ENCODE measurements at regions not wholly inside any gene's neighbourhood (a gene's known extent, or its start where the extent isn't known, plus 50 kb on each side); places are given as distances from the start of the nearest gene placed in this dataset.

DNA sequence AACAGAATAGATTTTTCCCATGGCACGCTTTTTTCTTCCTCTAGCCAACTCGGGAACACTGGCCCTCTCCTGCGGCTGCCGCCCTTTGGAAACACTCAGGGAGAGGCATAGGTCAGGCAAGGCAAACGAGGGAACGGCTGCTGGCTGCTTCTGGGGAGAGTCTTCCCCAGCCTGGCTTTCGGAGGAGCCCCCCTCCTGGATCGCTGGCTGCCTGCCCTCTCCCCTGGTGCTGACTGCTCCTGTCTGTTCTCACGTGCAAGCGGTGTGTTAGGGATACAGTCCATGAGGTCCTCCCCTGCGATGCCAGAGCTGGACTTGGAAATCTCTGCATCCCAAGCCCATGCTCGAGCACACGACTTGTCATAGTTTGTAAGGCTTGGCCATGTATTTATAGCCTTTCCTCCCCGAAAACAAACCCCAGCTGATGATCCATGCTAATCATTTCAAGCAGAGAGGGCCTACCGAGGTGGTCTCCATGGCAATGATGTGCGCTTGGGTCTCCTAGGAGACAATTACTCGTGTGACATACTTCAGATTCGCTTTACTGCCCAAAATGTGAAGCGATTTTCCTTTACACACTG, 315.6 kb upstream of the ATP10A start:
- no peak for DNase-seq

DNA sequence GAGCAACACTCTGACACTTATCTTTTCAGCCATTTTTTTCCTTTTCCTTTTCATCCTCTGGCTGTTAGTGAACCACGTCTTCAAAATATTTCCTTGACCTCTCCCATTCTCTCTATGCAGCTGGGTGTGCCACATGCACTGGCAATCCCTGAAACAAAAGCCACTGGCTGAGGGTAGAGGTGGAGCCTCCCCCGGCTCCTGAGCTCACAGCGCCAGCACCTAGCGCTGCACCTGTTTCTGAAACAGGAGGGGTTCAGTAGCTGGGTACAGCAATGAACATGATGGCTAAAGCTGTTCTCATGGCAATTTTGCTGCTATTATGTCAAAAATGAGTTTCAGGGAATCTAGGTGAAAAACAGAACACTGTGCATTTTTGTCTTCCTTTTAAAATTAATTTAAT, 314.7 kb upstream of the ATP10A start:
- no peak for DNase-seq

DNA sequence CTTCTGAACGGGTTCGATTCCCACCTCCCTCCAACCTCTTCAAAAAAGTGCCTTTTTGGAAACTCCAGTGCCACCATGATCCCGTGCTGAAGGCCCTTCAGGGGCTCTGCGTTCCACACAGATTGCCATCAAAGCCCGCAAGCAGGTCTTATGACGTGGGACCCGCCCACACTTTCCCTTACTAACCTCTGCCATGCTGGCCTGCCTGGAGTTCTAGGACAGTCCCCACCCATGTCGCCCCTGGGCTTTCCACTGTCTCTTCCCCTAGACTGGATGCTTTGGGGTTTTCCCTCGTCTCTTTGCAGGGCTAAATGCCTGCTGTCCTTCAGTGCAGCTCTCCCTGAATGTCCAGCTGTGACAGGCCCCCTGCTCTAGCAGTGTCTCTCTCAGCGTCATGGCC, 313.7 kb upstream of the ATP10A start:
- no peak for DNase-seq

DNA sequence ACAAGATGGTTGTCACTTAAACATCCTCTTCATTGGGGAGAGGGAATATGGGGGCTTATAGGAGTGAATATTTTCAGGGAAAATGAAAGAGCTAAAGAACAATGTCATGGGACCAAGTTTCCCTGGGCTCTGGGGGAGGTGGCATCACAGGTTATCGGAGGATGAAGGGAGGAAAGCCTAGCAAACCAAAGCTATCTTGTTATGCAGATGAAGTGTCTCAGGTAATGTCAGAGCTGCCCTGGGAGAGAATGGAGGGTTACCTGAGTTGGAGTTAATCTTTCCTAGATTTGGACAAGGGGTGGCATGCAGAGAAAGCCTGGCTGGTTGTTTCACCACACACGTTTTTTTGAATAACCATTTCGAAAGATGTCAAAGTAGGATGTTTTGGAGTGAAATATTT, 308.1 kb upstream of the ATP10A start:
- DNase-seq = no peak

DNA sequence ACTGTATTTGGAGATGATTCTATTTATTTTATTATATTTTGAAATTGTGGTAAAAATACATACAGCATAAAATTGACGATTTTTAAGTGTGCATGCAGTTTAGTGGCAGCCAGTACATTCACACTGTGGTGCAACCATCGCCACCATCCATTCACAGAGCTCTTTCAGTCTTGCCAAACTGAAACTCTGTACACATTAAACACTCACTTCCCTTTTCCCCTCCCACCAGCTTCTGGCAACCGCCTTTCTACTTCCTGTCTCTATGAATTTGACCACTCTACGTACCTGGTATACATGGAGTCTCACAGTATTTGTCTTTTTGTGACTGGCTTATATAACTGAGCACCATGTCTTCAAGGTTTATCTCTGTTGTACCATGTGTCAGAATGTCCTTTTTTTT, 303.3 kb upstream of the ATP10A start:
- no peak for DNase-seq

DNA sequence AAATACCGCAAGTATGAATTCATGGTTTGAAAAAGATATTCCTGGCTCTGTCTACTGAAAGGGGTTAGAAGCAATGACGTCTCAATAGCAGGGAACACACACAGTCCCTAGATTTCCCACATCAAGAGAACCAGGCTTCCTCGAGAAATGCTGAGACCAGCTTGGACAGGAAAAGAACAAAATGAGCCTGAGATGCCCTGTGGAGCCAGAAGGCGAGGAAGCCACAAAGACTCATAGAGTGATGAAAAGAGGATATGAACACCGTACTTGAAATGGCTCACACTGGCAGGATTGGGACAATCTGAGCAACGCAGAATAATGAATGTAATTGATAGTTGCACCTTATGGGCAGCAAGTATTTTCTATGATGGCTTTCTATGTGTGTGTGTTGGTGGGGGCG, 302.4 kb upstream of the ATP10A start:
- DNase-seq = no peak

DNA sequence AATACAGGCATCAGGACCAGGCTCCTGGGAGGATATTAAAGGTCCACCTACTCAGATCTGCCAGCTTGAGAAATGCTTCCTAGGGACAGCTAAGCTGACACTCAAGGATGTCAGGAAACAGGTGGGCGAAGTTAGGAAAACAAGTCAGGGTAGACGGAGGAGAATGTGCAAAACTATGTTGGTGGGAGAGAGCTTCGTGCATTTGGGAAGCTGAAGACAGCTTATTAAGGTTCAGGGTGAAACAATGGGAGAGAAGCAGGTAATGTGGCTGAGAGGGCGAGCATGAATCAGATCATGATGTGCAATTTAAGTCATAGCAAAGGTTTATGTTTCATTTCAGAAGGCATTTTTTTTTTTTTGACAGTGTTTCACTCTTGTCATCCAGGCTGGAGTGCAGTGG, 297.2 kb upstream of the ATP10A start:
- DNase-seq = no peak

DNA sequence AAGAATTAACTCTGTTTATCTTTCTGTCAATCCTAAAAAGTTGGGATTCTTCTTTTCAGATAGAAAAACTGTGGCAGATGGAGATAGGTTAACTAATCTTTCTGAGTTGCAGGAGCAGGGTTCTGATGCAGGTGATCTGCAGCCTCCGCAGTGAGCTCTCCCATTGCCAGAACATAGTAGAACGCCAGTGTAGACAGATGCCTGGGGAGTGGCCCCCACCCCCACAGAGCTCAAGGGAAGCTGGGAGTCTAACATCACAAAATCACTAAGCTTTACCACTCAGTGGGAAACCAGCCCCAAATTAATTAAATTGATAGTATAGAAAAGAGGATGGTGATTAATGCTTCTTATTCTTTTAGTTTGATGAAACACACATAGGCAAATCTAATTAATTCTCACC, 295.0 kb upstream of the ATP10A start:
- no peak for DNase-seq

DNA sequence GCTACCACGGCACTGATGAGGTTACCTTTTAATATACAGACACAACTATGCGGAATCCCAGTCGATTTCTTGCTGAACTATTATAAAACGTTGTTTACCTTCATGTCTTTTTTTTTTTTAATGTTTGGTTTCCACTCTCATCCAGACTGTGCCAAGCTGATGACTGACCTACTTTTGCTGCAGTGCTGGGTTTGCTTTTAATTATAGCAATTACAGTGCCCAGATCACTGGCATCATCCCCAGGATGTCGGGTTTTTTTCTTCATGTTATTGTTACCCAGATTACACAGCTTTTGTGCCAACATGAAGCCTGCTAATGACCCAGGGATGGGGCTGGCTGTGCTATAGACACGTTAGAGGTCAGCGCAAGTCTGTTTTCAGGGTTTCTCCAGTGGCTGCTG, 294.0 kb upstream of the ATP10A start:
- DNase-seq = no peak

DNA sequence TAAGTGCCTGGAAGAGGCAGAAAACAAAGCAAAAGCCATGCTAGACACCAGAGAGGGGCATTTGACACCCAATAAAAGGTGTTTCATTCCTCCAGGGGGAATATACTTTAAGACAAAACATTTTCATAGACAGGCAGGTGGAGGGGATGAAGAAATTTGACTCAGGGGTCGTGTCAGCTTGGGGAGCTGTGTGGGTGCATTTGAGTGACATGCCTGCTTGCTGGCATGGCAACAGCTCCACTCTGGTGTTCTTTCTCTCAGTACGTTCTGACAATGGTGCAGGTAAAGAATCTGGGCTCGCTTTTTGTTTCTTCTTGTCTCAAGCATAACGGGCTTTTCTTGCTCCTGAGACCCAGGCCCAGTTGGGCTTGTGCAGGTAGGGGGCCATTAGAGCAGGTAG, 292.9 kb upstream of the ATP10A start:
- DNase-seq = no peak

DNA sequence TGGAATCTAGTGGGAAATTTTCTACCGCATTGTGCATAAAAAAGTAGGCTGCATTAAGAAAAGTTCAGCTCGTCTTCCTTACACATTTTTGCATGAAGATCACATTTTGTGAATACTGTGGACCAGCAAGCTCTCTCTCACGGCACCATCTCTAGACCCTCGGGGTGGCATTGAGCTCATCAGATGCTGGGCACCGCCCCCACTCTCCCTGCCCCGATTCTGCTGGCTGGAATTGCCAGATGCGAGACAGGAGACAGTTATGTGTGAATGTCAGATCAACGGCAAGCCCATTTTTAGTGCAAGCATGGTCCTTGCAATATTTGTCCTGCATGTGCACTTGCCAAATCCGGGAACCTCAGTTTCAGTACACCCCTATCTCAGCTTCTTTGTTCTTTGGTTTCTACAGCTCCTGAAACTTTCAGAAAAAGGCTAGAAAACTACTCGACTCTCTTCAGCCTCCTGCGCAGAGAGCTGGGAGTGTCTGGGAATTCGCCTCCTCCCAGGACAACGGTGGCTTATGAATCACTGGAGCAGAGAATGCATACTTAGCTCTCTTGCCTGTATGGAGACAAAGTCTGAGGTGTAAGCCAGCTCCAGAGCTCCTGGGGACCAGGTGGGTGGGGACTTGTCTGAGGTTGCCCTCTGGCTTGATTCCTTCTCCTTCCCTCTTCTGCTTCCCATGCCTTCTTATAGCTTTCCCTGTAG, 285.2 kb upstream of the ATP10A start:
- DNase-seq = no peak

DNA sequence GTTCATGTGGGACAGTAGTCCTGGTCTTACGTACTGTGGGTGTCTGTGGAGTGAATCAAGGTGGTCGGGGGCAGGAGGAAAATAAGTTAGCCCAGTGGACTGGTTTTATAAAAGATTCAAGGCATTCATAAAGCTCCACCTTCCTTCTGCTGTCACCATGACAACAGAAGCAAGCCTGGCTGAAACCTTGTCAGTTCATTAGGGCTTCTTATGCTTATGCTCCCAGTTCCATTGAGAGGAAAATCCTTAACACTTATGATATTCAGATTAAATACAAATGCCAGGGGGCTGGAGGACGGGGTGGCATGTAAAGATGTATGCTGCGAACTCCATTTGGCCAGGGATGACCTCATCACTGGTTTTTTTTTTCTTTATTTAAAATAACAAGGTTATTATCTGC, 283.1 kb upstream of the ATP10A start:
- no peak for DNase-seq

DNA sequence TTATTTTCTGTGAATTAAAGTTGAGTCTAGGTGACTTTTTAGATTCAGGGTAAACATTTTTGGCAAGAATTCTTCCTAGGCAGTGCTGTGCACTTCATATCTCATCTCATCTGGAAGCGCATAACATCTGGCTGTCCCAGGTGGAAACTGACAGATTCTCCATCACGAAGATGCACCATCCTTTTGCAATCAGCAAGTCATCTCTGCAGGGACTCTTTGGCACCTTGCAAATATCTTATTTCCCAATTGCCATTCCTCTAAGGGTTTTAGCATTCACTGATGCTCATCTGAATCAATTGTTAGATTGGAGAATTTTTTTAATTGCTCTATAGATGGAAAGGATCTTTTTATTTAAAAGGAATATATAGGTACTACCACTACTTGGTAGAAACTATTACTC, 282.7 kb upstream of the ATP10A start:
- DNase-seq = no peak

DNA sequence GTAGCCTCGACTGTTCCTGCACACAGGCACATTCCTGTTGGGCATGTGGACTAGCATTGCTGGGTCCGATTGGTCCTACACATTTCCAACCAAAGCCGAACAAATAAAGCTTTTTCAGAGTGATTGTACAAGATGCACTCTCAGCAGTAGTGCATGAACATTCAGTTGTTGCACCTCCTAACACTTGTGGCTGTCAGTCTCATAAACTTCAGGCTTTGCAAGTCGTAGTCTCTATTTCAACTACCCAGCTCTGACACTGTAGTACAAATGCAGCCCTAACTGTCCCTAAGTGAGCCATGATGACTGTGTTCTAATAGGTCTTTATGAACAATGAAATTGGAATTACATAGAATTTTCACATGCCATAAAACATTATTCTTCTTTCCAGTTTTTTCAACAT, 281.7 kb upstream of the ATP10A start:
- DNase-seq = no peak

DNA sequence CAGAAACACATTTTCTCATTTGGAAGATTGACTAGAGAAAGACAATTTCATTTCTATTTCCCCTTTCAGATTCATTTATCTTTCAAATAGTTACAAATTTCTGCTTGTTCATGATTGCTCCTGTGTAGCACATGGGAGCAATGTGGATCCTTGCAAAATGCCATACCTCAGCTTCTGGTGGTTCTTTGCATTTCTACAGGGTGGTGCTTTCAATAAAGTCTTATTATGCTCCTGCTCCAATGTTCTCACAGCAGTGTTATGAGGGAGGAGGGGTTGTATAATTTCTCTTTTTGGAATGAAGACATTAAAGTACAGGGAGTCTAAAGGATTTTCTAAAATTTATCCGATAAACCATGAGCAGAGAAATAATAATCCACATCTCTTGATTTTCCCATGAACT, 280.1 kb upstream of the ATP10A start:
- no peak for DNase-seq

DNA sequence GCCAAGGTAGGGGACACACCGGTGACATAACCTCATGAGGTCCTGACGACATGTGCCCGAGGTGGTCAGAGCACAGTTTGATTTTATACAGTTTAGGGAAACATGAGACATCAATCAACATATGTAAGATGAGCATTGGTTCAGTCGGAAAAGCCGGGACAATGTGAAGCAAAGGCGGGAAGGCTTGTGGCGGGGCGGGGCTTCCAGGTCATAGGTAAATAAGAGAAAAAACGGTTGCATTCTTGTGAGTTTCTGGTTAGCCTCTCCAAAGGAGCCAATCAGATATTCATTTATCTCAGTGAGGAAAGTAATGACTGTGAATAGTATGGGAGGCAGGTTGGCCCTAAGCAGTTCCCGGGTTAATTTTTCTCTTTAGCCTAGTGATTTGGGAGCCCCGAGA, 271.7 kb upstream of the ATP10A start:
- no peak for DNase-seq

DNA sequence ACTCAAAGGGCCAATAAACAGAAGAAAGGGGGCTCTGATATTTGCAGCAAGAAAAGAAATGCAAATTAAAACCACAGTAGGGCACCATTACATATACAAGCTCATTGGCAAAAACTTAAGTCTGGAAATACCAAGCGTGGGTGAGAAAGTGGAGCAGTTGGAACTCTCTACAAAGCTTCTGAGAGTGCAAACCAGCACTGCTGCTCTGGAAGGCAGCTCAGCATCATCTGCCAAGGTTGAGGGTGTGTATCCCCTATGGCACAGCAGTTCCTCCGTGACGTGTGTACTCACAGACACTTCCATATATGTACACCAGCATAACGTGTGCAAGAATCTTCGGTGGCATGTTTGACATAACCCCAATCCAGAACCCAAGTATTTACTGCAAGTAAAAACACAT, 271.0 kb upstream of the ATP10A start:
- no peak for DNase-seq

DNA sequence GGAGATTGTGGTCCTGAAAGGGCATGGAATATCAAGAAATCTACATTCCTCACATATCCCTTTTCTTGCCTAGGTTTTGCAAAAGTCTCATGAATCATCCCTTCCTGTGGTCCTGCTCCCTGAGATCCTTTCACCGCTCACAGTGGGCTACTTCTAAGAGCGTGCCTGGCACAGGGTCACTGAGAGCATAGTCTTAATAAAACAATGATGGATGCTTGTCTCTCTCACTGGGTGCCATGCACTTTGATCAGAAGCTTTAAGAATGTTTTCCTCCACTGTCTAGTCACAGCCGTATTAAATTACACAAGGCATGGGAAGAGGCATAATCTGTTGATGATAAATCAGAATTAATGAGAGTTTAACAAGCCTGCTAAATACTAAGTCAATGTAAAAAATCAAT, 269.7 kb upstream of the ATP10A start:
- DNase-seq = no peak

DNA sequence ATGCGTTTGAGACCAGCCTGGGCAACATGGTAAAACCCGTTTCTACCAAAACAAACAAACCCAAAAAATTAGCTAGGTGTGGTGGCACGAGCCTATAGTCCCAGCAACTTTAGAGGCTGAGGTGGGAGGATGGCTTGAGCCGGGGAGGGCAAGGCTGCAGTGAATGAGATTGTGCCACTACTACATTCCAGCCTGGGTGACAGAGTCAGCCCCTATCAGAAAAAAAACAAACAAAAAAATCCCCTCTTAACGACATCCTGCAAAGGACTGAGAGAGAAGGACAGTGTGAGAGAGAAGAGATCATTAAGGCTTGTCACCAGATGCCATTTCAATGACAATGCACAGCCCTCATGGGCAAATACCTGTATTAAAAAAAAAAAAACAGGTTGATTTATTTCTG, 266.7 kb upstream of the ATP10A start:
- DNase-seq = no peak

DNA sequence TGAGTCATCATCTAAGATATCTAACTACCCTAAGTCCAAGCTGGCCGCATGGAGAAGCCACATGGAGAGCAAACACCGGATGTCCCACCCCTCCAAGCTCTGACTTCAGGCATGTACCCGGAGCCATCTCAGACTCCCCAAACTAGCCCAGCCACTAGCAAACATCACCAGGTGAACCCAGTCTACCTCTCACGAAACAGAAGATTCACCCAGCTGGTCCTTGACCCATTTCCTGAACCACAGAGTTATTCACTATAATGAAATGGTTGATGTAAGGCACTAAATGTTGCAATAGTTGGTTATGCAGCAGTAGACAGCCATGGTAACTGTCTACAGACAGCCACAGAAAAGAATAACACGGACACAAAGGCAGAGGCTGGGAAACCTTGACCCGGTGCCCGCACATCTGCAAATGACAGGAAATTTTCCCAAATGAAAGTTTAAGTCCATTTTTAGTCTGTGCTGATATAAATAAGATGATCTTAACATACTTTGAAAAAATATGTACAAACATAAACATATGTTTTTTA, 265.5 kb upstream of the ATP10A start:
- no peak for DNase-seq

DNA sequence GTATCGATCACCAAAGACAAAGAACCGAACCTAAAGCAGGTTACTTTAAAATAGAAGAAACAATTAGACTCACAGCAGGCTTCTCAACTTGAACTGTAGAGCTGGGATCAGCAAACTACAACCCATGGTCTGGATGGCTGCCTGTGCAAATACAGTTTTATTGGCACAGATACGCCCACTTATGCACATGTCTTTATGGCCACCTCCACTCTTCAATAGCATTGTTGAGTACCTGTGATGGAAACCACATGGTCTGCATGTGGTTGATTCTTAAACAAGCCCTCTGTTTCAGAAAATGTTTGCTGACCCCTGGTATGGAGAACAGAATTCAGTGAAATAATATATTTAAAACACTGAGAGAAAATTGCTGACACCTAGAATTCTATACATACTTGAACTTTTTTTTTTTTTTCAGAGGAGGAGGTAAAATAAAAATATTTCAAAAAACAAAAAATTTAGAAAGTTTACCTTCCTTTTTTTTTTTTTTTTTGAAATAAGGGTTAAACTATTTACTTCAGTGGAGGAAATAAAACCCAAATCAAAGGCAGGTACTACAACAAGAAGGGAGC, 263.8 kb upstream of the ATP10A start:
- no peak for DNase-seq

DNA sequence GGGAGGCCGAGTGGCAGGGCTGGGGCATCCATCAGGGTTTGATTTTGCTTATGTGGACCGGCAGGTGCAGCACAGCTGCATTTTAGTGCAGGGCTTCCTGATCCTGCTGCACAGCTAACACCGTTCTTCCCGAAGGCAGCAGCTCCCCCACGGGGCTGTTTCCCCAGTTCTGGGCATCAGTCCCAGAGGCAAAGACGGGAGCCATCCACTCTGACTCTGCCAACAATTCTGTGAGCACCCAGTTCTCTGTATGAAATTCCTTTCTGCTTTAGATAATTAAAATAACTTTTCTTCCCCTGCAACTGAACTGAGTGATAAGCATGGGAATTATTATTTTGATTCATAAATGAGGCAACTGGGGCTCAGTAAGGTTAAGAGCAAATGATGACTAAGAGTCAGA, 262.9 kb upstream of the ATP10A start:
- peak; percentile 3 for DNase-seq

DNA sequence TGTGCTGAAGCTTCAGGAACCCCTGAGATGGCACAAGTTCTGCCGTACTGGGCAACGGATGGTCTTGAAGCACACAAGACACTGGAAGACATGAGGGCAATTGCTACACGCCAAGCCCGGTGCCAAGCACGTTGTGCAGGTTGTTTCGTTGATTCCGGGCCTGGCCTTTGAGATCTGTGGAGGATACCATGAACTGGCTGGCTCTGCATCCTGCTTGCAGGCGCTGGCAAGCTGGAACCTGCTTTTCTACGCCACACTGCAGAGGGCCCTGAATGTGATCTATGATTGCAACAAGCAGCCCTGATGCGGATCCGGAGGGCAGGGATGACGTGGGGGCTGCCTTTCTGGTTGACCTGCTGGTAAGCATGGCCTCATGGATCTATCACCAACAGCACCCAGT, 262.5 kb upstream of the ATP10A start:
- DNase-seq = no peak

DNA sequence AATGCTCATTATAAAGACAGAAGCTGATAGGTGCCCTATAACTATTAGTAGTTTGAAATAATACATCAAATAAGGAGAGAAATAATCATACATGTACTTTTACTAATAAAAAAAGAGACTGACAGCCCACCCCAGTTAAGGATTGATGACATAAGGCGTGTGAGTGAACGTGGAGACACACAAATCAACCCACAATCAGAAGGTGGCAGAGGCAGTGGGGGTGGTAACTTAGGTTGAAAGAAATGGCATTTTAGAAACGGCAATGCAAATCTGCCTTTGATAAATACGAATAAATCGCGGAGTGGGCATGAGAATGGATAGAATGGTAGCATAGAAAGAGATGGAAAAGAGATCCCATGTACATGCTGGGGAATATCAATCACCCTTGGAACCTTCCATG, 256.2 kb upstream of the ATP10A start:
- DNase-seq = no peak

All from NCI-H226 (cell line).